ENCODE measurements at regions not wholly inside any gene's neighbourhood (a gene's known extent, or its start where the extent isn't known, plus 50 kb on each side); places are given as distances from the start of the nearest gene placed in this dataset.

DNA sequence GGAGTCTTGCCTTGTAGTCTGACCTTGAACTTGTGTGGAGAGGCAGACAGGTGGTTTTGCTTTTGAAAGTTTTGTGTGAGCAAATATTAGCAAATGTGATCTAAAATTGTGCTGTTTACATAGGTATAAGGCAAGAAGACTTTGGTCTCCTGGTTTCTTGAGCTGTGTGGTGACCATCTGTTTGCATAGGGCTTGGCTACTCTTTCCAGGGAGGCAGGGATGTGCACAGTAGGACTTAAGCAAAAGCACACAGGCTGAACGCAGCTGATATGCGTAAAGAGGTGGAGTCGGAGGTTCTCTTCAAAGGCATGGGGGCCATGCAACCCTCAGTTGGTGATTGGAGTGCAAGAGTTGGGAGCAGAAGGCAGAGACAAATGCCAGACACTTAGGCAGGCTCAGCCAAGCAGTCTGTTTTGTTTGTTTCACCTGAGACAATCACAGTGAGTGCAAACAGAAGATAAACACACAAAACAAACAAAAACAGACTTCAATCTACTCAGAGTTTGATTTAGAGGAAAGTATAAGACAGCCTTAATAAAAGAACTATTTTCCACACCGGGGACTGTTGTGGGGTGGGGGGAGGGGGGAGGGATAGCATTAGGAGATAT lies 744.2 kb downstream of the MTRR start:
- TF ChIP-seq, protein P1, sequence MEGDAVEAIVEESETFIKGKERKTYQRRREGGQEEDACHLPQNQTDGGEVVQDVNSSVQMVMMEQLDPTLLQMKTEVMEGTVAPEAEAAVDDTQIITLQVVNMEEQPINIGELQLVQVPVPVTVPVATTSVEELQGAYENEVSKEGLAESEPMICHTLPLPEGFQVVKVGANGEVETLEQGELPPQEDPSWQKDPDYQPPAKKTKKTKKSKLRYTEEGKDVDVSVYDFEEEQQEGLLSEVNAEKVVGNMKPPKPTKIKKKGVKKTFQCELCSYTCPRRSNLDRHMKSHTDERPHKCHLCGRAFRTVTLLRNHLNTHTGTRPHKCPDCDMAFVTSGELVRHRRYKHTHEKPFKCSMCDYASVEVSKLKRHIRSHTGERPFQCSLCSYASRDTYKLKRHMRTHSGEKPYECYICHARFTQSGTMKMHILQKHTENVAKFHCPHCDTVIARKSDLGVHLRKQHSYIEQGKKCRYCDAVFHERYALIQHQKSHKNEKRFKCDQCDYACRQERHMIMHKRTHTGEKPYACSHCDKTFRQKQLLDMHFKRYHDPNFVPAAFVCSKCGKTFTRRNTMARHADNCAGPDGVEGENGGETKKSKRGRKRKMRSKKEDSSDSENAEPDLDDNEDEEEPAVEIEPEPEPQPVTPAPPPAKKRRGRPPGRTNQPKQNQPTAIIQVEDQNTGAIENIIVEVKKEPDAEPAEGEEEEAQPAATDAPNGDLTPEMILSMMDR (IDR thresholded peaks at IDR 0.05; ENCODE audit: poor library complexity, severe bottlenecking): no peak
- TF ChIP-seq RAD21 (conservative IDR thresholded peaks at IDR 0.05): no peak
- TF ChIP-seq POLR2AphosphoS5 (IDR thresholded peaks at IDR 0.05): no peak

All from neural cell (in vitro differentiated cells).